H1 (cell line): ENCODE measurements at regions not wholly inside any gene's neighbourhood (a gene's known extent, or its start where the extent isn't known, plus 50 kb on each side); places are given as distances from the start of the nearest gene placed in this dataset.
"Not testable (repeated sequence)": the region's sequence is repeated elsewhere in the genome, so short reads cannot be mapped to it uniquely, and the experiment has no call there.

Experiments used
- ATF3 ChIP-seq: IDR thresholded peaks from 2 replicates; pipeline ENCODE4 v1.6.1; 2011; ENCODE audit warnings: low read depth, mild to moderate bottlenecking, low read length; ENCODE audit not compliant: insufficient read depth
- BRCA1 ChIP-seq: IDR thresholded peaks from 2 replicates; pipeline ENCODE4 v1.6.1; 2012; ENCODE audit warnings: low read depth, low read length, improper control_type of control experiment
- CHD1 ChIP-seq: IDR thresholded peaks from 2 replicates; pipeline ENCODE4 v1.6.1; 2012; ENCODE audit warnings: low read depth, low read length, improper control_type of control experiment
- EGR1 ChIP-seq: IDR thresholded peaks from 2 replicates; pipeline ENCODE4 v1.6.1; 2011; ENCODE audit warnings: low read depth, low read length, borderline replicate concordance
- POLR2AphosphoS5 ChIP-seq: IDR thresholded peaks from 2 replicates; pipeline ENCODE4 v1.6.1; 2011; ENCODE audit warnings: low read depth, low read length
- RAD21 ChIP-seq, 2 experiments: IDR thresholded peaks in 1 of 2; conservative IDR thresholded peaks in 1 of 2; 2 replicates each; pipeline ENCODE4 v1.6.1; 2011; ENCODE audit warnings: low read depth in 2 of 2, low read length in 2 of 2, improper control_type of control experiment in 1 of 2, inconsistent platforms in 1 of 2, mild to moderate bottlenecking in 1 of 2, moderate library complexity in 1 of 2
- SIX5 ChIP-seq: IDR thresholded peaks from 2 replicates; pipeline ENCODE4 v1.6.1; 2011; ENCODE audit warnings: mild to moderate bottlenecking, low read depth, low read length
- TAF1 ChIP-seq: IDR thresholded peaks from 2 replicates; pipeline ENCODE4 v1.6.1; 2011; ENCODE audit warnings: mild to moderate bottlenecking, low read depth, low read length
- TBP ChIP-seq: IDR thresholded peaks from 2 replicates; pipeline ENCODE4 v1.6.1; 2011; ENCODE audit warnings: low read depth, low read length, improper control_type of control experiment
- TF ChIP-seq, protein P1 (sequence below), 3 experiments: IDR thresholded peaks; 1 replicate in 2 of 3; 2 replicates in 1 of 3; pipeline versions ENCODE4 v1.5.1 to v1.6.1; 2011; ENCODE audit warnings: low read length in 3 of 3, mild to moderate bottlenecking in 3 of 3, inconsistent platforms in 2 of 3, low read depth in 1 of 3, moderate library complexity in 1 of 3; ENCODE audit not compliant: insufficient read depth in 1 of 3; ENCODE audit errors: control extremely low read depth in 1 of 3

- TF ChIP-seq EGR1; TAF1; ATF3; POLR2AphosphoS5; CHD1; SIX5; RAD21 (IDR thresholded peaks at IDR 0.05 in 1 of 2, conservative IDR thresholded peaks at IDR 0.05 in 1 of 2; ENCODE audit: low read depth in 2 of 2, low read length in 2 of 2); TBP; BRCA1: not testable (repeated sequence)
- TF ChIP-seq, protein P1, sequence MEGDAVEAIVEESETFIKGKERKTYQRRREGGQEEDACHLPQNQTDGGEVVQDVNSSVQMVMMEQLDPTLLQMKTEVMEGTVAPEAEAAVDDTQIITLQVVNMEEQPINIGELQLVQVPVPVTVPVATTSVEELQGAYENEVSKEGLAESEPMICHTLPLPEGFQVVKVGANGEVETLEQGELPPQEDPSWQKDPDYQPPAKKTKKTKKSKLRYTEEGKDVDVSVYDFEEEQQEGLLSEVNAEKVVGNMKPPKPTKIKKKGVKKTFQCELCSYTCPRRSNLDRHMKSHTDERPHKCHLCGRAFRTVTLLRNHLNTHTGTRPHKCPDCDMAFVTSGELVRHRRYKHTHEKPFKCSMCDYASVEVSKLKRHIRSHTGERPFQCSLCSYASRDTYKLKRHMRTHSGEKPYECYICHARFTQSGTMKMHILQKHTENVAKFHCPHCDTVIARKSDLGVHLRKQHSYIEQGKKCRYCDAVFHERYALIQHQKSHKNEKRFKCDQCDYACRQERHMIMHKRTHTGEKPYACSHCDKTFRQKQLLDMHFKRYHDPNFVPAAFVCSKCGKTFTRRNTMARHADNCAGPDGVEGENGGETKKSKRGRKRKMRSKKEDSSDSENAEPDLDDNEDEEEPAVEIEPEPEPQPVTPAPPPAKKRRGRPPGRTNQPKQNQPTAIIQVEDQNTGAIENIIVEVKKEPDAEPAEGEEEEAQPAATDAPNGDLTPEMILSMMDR (IDR thresholded peaks at IDR 0.05; ENCODE audit: control extremely low read depth in 1 of 3, insufficient read depth in 1 of 3, low read depth in 1 of 3, low read length in 3 of 3): not testable (repeated sequence)
Observed at GRCh38 chr10:125234576-125234975, 74.2 kb upstream of the CTBP2 start.
